ENCODE measurements at regions not wholly inside any gene's neighbourhood (a gene's known extent, or its start where the extent isn't known, plus 50 kb on each side); places are given as distances from the start of the nearest gene placed in this dataset.
"Not testable (repeated sequence)": the region's sequence is repeated elsewhere in the genome, so short reads cannot be mapped to it uniquely, and the experiment has no call there.

- Histone ChIP-seq H3K9me3 (replicated peaks in 1 of 2; ENCODE audit: control insufficient read depth in 1 of 2, insufficient read depth in 1 of 2, low read length in 2 of 2) (peaks cover 0 to 5% of the 10 kb centered on the region in 2 donors), H2AFZ (ENCODE audit: insufficient read depth, low read depth, low read length, poor library complexity, severe bottlenecking) (no peak overlapping the region), H3K4me2 (replicated peaks; ENCODE audit: extremely low read depth, low read length, poor library complexity, severe bottlenecking) (no peak overlapping the region), H3K27ac (ENCODE audit: low read depth in 1 of 2, low read length in 2 of 2) (no peak overlapping the region), H3K27me3 (ENCODE audit: control insufficient read depth in 2 of 2, insufficient read depth in 2 of 2, low read length in 2 of 2) (no peaks in the 10 kb centered on the region), H3K4me3 (replicated peaks in 1 of 3; ENCODE audit: low read depth in 2 of 3, low read length in 3 of 3) (no peak overlapping the region), H3K36me3 (replicated peaks in 1 of 2; ENCODE audit: control insufficient read depth in 1 of 2, insufficient read depth in 2 of 2, low read length in 2 of 2) (no peaks in the 10 kb centered on the region), H3K9ac (ENCODE audit: insufficient read depth, low read length, poor library complexity, severe bottlenecking) (no peak overlapping the region), H4K20me1 (ENCODE audit: insufficient read depth, low read length) (no peaks in the 10 kb centered on the region), H3K79me2 (ENCODE audit: insufficient read depth, low read length) (no peaks in the 10 kb centered on the region), H3K4me1 (ENCODE audit: control insufficient read depth in 1 of 2, insufficient read depth in 2 of 2, low read length in 2 of 2) (no peaks in the 10 kb centered on the region)
- TF ChIP-seq, protein P1, sequence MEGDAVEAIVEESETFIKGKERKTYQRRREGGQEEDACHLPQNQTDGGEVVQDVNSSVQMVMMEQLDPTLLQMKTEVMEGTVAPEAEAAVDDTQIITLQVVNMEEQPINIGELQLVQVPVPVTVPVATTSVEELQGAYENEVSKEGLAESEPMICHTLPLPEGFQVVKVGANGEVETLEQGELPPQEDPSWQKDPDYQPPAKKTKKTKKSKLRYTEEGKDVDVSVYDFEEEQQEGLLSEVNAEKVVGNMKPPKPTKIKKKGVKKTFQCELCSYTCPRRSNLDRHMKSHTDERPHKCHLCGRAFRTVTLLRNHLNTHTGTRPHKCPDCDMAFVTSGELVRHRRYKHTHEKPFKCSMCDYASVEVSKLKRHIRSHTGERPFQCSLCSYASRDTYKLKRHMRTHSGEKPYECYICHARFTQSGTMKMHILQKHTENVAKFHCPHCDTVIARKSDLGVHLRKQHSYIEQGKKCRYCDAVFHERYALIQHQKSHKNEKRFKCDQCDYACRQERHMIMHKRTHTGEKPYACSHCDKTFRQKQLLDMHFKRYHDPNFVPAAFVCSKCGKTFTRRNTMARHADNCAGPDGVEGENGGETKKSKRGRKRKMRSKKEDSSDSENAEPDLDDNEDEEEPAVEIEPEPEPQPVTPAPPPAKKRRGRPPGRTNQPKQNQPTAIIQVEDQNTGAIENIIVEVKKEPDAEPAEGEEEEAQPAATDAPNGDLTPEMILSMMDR (IDR thresholded peaks at IDR 0.05): no peak
- Mint-ChIP-seq H3K9me3 (peaks cover 2 to 11% (median 4%) of the 10 kb centered on the region in 7 donors), H3K27me3 (ENCODE audit: low read depth in 3 of 3) (peaks cover 0 to 1% (median 0%) of the 10 kb centered on the region in 3 donors), H3K36me3 (no peaks in the 10 kb centered on the region), H3K4me3 (no peak overlapping the region), H3K4me1 (no peaks in the 10 kb centered on the region), H3K27ac (no peak overlapping the region)
- no peak for DNase-seq
- intact Hi-C loops (cut with micrococcal nuclease): no loop called here
Measured at GRCh38 chr1:221601166-221601565, 140.7 kb downstream of the DUSP10 start.

DNA sequence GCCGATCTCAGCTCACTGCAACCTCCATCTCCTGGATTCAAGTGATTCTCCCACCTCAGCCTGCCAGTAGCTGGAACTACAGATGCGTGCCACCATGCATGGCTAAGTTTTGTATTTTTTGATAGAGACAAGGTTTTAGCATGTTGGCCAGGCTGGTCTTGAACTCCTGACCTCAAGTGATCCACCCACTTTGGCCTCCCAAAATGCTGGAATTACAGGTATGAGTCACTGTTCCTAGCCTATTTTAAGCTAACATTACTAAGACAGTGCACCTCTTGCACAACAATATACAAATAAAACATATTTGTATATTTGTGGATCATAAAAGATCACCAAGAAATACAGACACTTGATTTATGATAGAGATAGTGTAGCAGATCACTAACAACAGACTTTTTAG is 139.1 kb downstream of the DUSP10 start:
- intact Hi-C loops (cut with micrococcal nuclease): no loop called here
- WGBS (ENCODE audit: insufficient coverage): 100% methylated on average over 1 of the region's 2 CpGs
- TF ChIP-seq, protein P1 (IDR thresholded peaks at IDR 0.05): no peak

DNA sequence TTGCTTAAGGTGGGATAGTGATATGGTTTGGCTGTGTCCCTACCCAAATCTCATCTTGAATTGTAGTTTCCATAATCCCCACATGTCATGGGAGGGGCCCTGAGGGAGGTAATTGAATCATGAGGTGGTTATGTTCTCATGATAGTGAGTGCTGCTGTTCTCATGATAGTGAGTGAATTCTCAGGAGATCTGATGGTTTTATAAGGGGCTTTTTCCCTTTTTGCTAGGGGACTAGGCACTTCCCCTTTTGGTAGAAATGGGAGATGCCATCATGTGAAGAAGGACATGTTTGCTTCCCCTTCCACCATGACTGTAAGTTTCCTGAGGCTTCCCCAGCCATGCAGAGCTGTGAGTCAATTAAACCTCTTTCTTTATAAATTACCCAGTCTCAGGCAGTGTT is 137.5 kb downstream of the DUSP10 start:
- H3K4me1 Mint-ChIP-seq; intact Hi-C loops (cut with micrococcal nuclease); H2AFZ ChIP-seq (ENCODE audit: insufficient read depth, low read depth, low read length, poor library complexity, severe bottlenecking); H3K36me3 ChIP-seq (replicated peaks in 1 of 2; ENCODE audit: control insufficient read depth in 1 of 2, insufficient read depth in 2 of 2, low read length in 2 of 2); H3K9ac ChIP-seq (ENCODE audit: insufficient read depth, low read length, poor library complexity, severe bottlenecking); H3K9me3 ChIP-seq (replicated peaks in 1 of 2; ENCODE audit: control insufficient read depth in 1 of 2, insufficient read depth in 1 of 2, low read length in 2 of 2); H3K4me2 ChIP-seq (replicated peaks; ENCODE audit: extremely low read depth, low read length, poor library complexity, severe bottlenecking); H3K36me3 Mint-ChIP-seq; H3K4me3 ChIP-seq (replicated peaks in 1 of 3; ENCODE audit: low read depth in 2 of 3, low read length in 3 of 3); H3K27ac Mint-ChIP-seq; H3K79me2 ChIP-seq (ENCODE audit: insufficient read depth, low read length); H3K4me1 ChIP-seq (ENCODE audit: control insufficient read depth in 1 of 2, insufficient read depth in 2 of 2, low read length in 2 of 2); H3K27me3 Mint-ChIP-seq (ENCODE audit: low read depth in 3 of 3); H3K27ac ChIP-seq (ENCODE audit: low read depth in 1 of 2, low read length in 2 of 2); H4K20me1 ChIP-seq (ENCODE audit: insufficient read depth, low read length); H3K4me3 Mint-ChIP-seq; H3K27me3 ChIP-seq (ENCODE audit: control insufficient read depth in 2 of 2, insufficient read depth in 2 of 2, low read length in 2 of 2): not testable (repeated sequence)
- DNase-seq: peak in 1 of 3 donors; percentile 45
- H3K9me3 Mint-ChIP-seq: peaks cover 2 to 18% (median 8%) of the 10 kb centered on the region in 7 donors

More for the DNA sequence above, 139.1 kb downstream of the DUSP10 start:
- Histone ChIP-seq H3K4me3 (replicated peaks in 1 of 3; ENCODE audit: low read depth in 2 of 3, low read length in 3 of 3) (no peak overlapping the region), H4K20me1 (ENCODE audit: insufficient read depth, low read length) (no peaks in the 10 kb centered on the region), H3K9ac (ENCODE audit: insufficient read depth, low read length, poor library complexity, severe bottlenecking) (no peak overlapping the region), H3K27me3 (ENCODE audit: control insufficient read depth in 2 of 2, insufficient read depth in 2 of 2, low read length in 2 of 2) (no peaks in the 10 kb centered on the region), H3K79me2 (ENCODE audit: insufficient read depth, low read length) (no peaks in the 10 kb centered on the region), H3K27ac (ENCODE audit: low read depth in 1 of 2, low read length in 2 of 2) (no peak overlapping the region), H3K9me3 (replicated peaks in 1 of 2; ENCODE audit: control insufficient read depth in 1 of 2, insufficient read depth in 1 of 2, low read length in 2 of 2) (peaks cover 4 to 5% of the 10 kb centered on the region in 2 donors), H3K4me1 (ENCODE audit: control insufficient read depth in 1 of 2, insufficient read depth in 2 of 2, low read length in 2 of 2) (no peaks in the 10 kb centered on the region), H3K4me2 (replicated peaks; ENCODE audit: extremely low read depth, low read length, poor library complexity, severe bottlenecking) (no peak overlapping the region), H2AFZ (ENCODE audit: insufficient read depth, low read depth, low read length, poor library complexity, severe bottlenecking) (no peak overlapping the region), H3K36me3 (replicated peaks in 1 of 2; ENCODE audit: control insufficient read depth in 1 of 2, insufficient read depth in 2 of 2, low read length in 2 of 2) (no peaks in the 10 kb centered on the region)
- Mint-ChIP-seq H3K4me1 (no peaks in the 10 kb centered on the region), H3K36me3 (no peaks in the 10 kb centered on the region), H3K27ac (no peak overlapping the region), H3K27me3 (ENCODE audit: low read depth in 3 of 3) (peaks cover 0 to 1% (median 0%) of the 10 kb centered on the region in 3 donors), H3K9me3 (peaks cover 2 to 14% (median 7%) of the 10 kb centered on the region in 7 donors), H3K4me3 (no peak overlapping the region)
- DNase-seq: no peak

Measured in CD14-positive monocyte (primary cell).